PC-9 (cell line): ENCODE measurements at regions not wholly inside any gene's neighbourhood (a gene's known extent, or its start where the extent isn't known, plus 50 kb on each side); places are given as distances from the start of the nearest gene placed in this dataset.

Experiments
- CTCF ChIP-seq: fragments of 200-600 bp; sonication (generic); conservative IDR thresholded peaks from 2 replicates; pipeline ENCODE4 v1.6.1; 2017; ENCODE audit warnings: mixed run types, antibody characterized with exemption, mild to moderate bottlenecking, moderate library complexity
- EZH2 ChIP-seq: fragments of 200-600 bp; sonication (generic); IDR thresholded peaks from 2 replicates; pipeline ENCODE4 v1.8.0; 2017; ENCODE audit warnings: antibody characterized with exemption, low read depth

- no peak for TF ChIP-seq CTCF
- no peak for TF ChIP-seq EZH2
Measured at GRCh38 chr3:104536715-104537114, 830.0 kb upstream of the ALCAM start.
